ENCODE measurements at regions not wholly inside any gene's neighbourhood (a gene's known extent, or its start where the extent isn't known, plus 50 kb on each side); places are given as distances from the start of the nearest gene placed in this dataset.

DNA sequence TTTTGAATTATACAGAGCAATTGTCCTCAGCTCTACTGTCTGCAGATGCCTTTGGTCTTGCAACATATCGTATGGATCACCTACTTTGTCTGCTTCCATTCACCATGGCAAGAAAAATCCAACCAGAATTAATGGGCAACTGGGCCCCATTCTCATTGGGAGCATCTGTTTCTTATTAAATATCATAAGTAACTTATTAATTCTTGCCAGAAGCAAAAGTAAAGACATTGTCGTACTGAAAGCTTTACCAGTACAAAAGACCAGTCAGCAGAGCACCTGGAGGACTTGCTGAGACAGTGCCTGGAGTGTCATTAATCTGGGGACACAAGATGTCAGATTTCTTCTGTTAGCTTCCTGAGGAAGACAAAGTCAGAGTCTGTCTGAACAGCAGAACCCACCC, 404.5 kb downstream of the INHBA start:
- TF ChIP-seq, protein P1, sequence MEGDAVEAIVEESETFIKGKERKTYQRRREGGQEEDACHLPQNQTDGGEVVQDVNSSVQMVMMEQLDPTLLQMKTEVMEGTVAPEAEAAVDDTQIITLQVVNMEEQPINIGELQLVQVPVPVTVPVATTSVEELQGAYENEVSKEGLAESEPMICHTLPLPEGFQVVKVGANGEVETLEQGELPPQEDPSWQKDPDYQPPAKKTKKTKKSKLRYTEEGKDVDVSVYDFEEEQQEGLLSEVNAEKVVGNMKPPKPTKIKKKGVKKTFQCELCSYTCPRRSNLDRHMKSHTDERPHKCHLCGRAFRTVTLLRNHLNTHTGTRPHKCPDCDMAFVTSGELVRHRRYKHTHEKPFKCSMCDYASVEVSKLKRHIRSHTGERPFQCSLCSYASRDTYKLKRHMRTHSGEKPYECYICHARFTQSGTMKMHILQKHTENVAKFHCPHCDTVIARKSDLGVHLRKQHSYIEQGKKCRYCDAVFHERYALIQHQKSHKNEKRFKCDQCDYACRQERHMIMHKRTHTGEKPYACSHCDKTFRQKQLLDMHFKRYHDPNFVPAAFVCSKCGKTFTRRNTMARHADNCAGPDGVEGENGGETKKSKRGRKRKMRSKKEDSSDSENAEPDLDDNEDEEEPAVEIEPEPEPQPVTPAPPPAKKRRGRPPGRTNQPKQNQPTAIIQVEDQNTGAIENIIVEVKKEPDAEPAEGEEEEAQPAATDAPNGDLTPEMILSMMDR (IDR thresholded peaks at IDR 0.05; ENCODE audit: poor library complexity, severe bottlenecking): no peak
- TF ChIP-seq EP300 (conservative IDR thresholded peaks at IDR 0.05; ENCODE audit: poor library complexity, severe bottlenecking) (no peak), EZH2 (IDR thresholded peaks at IDR 0.05; ENCODE audit: borderline replicate concordance, insufficient read depth, low read length, poor library complexity, severe bottlenecking) (no peak)

Measured in neural cell (in vitro differentiated cells).